GM21360 (cell line): ENCODE measurements at regions not wholly inside any gene's neighbourhood (a gene's known extent, or its start where the extent isn't known, plus 50 kb on each side); places are given as distances from the start of the nearest gene placed in this dataset.
"Not testable (repeated sequence)": the region's sequence is repeated elsewhere in the genome, so short reads cannot be mapped to it uniquely, and the experiment has no call there.

Experiments
- ATAC-seq: cut with Tn5 transposase; IDR thresholded peaks from one replicate; pipeline ENCODE4 v1.9.1; 2021; ENCODE audit warnings: mild to moderate bottlenecking, moderate library complexity; ENCODE audit not compliant: unreplicated experiment

GRCh38 chrX:125193921-125194320 is 125.8 kb upstream of the TEX13C start:
- no peak for ATAC-seq

- ATAC-seq, result no peak
Observed at GRCh38 chrX:125198546-125198945, 121.1 kb upstream of the TEX13C start.

GRCh38 chrX:125202591-125203248 is 117.0 kb upstream of the TEX13C start:
- no peak for ATAC-seq

- ATAC-seq, result no peak
Observed at GRCh38 chrX:125203365-125203736, 116.3 kb upstream of the TEX13C start.

- ATAC-seq, result no peak
Observed at GRCh38 chrX:125203737-125204578, 115.7 kb upstream of the TEX13C start.

- no peak for ATAC-seq
Observed at GRCh38 chrX:125204681-125205132, 115.0 kb upstream of the TEX13C start.

- ATAC-seq, result peak; percentile 52
Observed at GRCh38 chrX:125205133-125205917, 114.3 kb upstream of the TEX13C start.

GRCh38 chrX:125205918-125206665 is 113.6 kb upstream of the TEX13C start:
- ATAC-seq, result no peak

- no peak for ATAC-seq
Observed at GRCh38 chrX:125210146-125210545, 109.5 kb upstream of the TEX13C start.

GRCh38 chrX:125219852-125220251 is 99.8 kb upstream of the TEX13C start:
- no peak for ATAC-seq

- ATAC-seq, result no peak
Observed at GRCh38 chrX:125236955-125237354, 82.7 kb upstream of the TEX13C start.

- ATAC-seq, result no peak
Observed at GRCh38 chrX:125248931-125249330, 70.7 kb upstream of the TEX13C start.

- ATAC-seq, result not testable (repeated sequence)
Observed at GRCh38 chrX:125255759-125256158, 63.9 kb upstream of the TEX13C start.

GRCh38 chrX:125262836-125263235 is 56.8 kb upstream of the TEX13C start:
- ATAC-seq, result no peak

GRCh38 chrX:125266153-125266660 is 53.5 kb upstream of the TEX13C start:
- no peak for ATAC-seq
